Transverse colon (tissue), 4 donors: ENCODE measurements at regions not wholly inside any gene's neighbourhood (a gene's known extent, or its start where the extent isn't known, plus 50 kb on each side); places are given as distances from the start of the nearest gene placed in this dataset.

Experiments
- DNase-seq: peaks from one replicate; pipeline ENCODE4 v3.0.0-alpha.2; 2019
- H3K27ac ChIP-seq, 4 donors: fragments of 200-600 bp; sonication (generic); 2 replicates each; pipeline ENCODE4 v1.5.1; 2016 to 2018; ENCODE audit warnings: inconsistent platforms in 4 of 4
- H3K27me3 ChIP-seq: fragments of 200-600 bp; sonication (generic); 2 replicates; pipeline ENCODE4 v1.5.1; 2017; ENCODE audit warnings: inconsistent platforms
- H3K36me3 ChIP-seq, 4 donors: fragments of 200-600 bp; sonication (generic); 2 replicates each; pipeline ENCODE4 v1.5.1; 2017 to 2019; ENCODE audit warnings: inconsistent platforms in 4 of 4
- H3K4me1 ChIP-seq, 4 donors: fragments of 200-600 bp; sonication (generic); 2 replicates each; pipeline ENCODE4 v1.5.1; 2017 to 2020; ENCODE audit warnings: inconsistent platforms in 4 of 4
- H3K4me3 ChIP-seq, 4 donors: fragments of 200-600 bp; sonication (generic); 1 replicate in 1 of 4; 2 replicates in 3 of 4; pipeline versions ENCODE4 v1.5.1 to v1.6.1; 2017 to 2019; ENCODE audit warnings: inconsistent platforms in 4 of 4
- H3K9me3 ChIP-seq, 2 donors: fragments of 200-600 bp; sonication (generic); 2 replicates each; pipeline ENCODE4 v1.5.1; 2017 to 2019; ENCODE audit warnings: inconsistent platforms in 2 of 2
- CTCF ChIP-seq, 5 experiments: fragments of 200-600 bp in 3 of 5; fragments of 450-650 bp in 2 of 5; sonication (generic) in 3 of 5; IDR thresholded peaks; 1 replicate in 2 of 5; 2 replicates in 3 of 5; pipeline ENCODE4 v1.5.1; 2016 to 2017; ENCODE audit warnings: antibody characterized with exemption in 5 of 5, inconsistent platforms in 3 of 5, mild to moderate bottlenecking in 2 of 5, moderate library complexity in 1 of 5
- EP300 ChIP-seq: sonication (generic); formaldehyde crosslinking; IDR thresholded peaks from one replicate; pipeline ENCODE4 v1.6.1; 2017; ENCODE audit warnings: antibody characterized with exemption, low read depth
- POLR2A ChIP-seq: fragments of 450-650 bp; IDR thresholded peaks from one replicate; pipeline ENCODE4 v1.6.1; 2016; ENCODE audit warnings: antibody characterized with exemption, mild to moderate bottlenecking, moderate library complexity
- POLR2AphosphoS5 ChIP-seq, 3 donors: sonication (generic); formaldehyde crosslinking; IDR thresholded peaks; one replicate each; pipeline ENCODE4 v1.6.1; 2016; ENCODE audit warnings: antibody characterized with exemption in 3 of 3
- WGBS, 2 donors: methylation state at CpG; one replicate each; pipeline ENCODE4 v1.1.5; 2018; ENCODE audit warnings: low coverage in 1 of 2; 5-methylcytosine and 5-hydroxymethylcytosine counted together
- in situ Hi-C, 4 donors: fragments of 200-750 bp; cut with MboI; loops; one replicate each; pipeline versions ENCODE4 v1.15.0 to v1.15.1; 2017; ENCODE audit warnings: low sequenced_read_pairs in 3 of 4, low pct_ligation_motif_present in 1 of 4, low pct_unique_long_range_greater_than_20kb in 1 of 4
- intact Hi-C: fragments of 100-400 bp; cut with DNase I; formaldehyde crosslinking; loops from one replicate; pipeline ENCODE4 v1.15.1; 2023; ENCODE audit warnings: low total_unique reads

- Histone ChIP-seq H3K36me3 (no peaks in the 10 kb centered on the region), H3K9me3 (peaks cover 0 to 6% of the 10 kb centered on the region in 2 donors), H3K27ac (no peak overlapping the region), H3K4me1 (no peaks in the 10 kb centered on the region), H3K4me3 (no peak overlapping the region), H3K27me3 (no peaks in the 10 kb centered on the region)
- TF ChIP-seq EP300: no peak
- TF ChIP-seq CTCF (IDR thresholded peaks at IDR 0.05): no peak
- no peak for TF ChIP-seq POLR2AphosphoS5 (IDR thresholded peaks at IDR 0.05)
- TF ChIP-seq POLR2A: no peak
- intact Hi-C loops (no loop called here), in situ Hi-C loops (no loop called here)
- WGBS, 2 donors: 60 to 64% methylated on average over 1 of the region's 1 CpG
- DNase-seq: no peak
Measured at GRCh38 chr2:163812926-163813520, 77.2 kb upstream of the FIGN start.

DNA sequence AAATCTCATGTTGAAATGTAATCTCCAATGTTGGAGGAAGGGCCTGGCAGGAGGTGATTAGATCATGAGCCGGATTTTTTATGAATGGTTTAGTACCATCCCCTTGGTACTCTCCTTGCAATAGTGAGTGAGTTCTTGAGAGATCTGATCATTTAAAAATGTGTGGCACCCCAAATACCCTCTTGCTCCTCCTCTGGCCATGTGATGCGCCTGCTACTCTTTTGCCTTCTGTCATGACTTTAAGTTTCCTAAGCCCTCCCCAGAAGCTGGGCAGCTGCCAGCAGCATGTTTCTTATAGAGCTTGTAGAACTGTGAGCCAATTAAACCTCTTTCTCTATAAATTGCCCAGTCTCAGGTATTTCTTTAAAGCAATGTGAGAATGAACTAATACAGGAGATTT, 72.6 kb upstream of the FIGN start:
- in situ Hi-C loops: no loop called here
- WGBS, 2 donors: 84 to 89% methylated on average over 2 of the region's 2 CpGs
- no peak for TF ChIP-seq POLR2AphosphoS5 (IDR thresholded peaks at IDR 0.05)
- H3K27ac ChIP-seq: no peak overlapping the region
- no peak overlapping the region for H3K4me3 ChIP-seq
- H3K4me1 ChIP-seq: no peaks in the 10 kb centered on the region
- intact Hi-C loops: no loop called here
- H3K27me3 ChIP-seq: no peaks in the 10 kb centered on the region
- H3K9me3 ChIP-seq: no peaks in the 10 kb centered on the region
- no peak for DNase-seq
- no peaks in the 10 kb centered on the region for H3K36me3 ChIP-seq

GRCh38 chr2:163802284-163802683, 66.5 kb upstream of the FIGN start:
- H3K4me3 ChIP-seq: no peak overlapping the region
- H3K4me1 ChIP-seq: peaks cover 0 to 3% (median 0%) of the 10 kb centered on the region in 4 donors
- H3K9me3 ChIP-seq: no peaks in the 10 kb centered on the region
- H3K27me3 ChIP-seq: no peaks in the 10 kb centered on the region
- intact Hi-C loops: no loop called here
- 65 to 79% methylated on average over 2 to 3 of the region's 3 CpGs for WGBS, 2 donors
- DNase-seq: no peak
- H3K27ac ChIP-seq: no peak overlapping the region
- no peak for TF ChIP-seq POLR2AphosphoS5 (IDR thresholded peaks at IDR 0.05)
- TF ChIP-seq POLR2A: no peak
- no peak for TF ChIP-seq EP300
- no peak for TF ChIP-seq CTCF (IDR thresholded peaks at IDR 0.05)
- no peaks in the 10 kb centered on the region for H3K36me3 ChIP-seq
- in situ Hi-C loops: no loop called here

- TF ChIP-seq CTCF (IDR thresholded peaks at IDR 0.05): no peak
- TF ChIP-seq POLR2AphosphoS5 (IDR thresholded peaks at IDR 0.05): no peak
- TF ChIP-seq EP300: no peak
- no peak for TF ChIP-seq POLR2A
- Histone ChIP-seq H3K4me3 (no peak overlapping the region), H3K27ac (no peak overlapping the region), H3K9me3 (no peaks in the 10 kb centered on the region), H3K36me3 (no peaks in the 10 kb centered on the region), H3K4me1 (peaks cover 0 to 3% (median 0%) of the 10 kb centered on the region in 4 donors), H3K27me3 (no peaks in the 10 kb centered on the region)
- intact Hi-C loops: no loop called here
- in situ Hi-C loops: no loop called here
- 72 to 77% methylated on average over 2 of the region's 2 CpGs for WGBS, 2 donors
- no peak for DNase-seq
Measured at GRCh38 chr2:163801486-163801885, 65.7 kb upstream of the FIGN start.

- Histone ChIP-seq H3K27ac (no peak overlapping the region), H3K27me3 (no peaks in the 10 kb centered on the region), H3K36me3 (no peaks in the 10 kb centered on the region), H3K4me1 (peaks cover 0 to 3% (median 0%) of the 10 kb centered on the region in 4 donors), H3K9me3 (no peaks in the 10 kb centered on the region), H3K4me3 (no peak overlapping the region)
- intact Hi-C loops (no loop called here), in situ Hi-C loops (no loop called here)
- WGBS, 2 donors: 29 to 31% methylated on average over 1 to 3 of the region's 3 CpGs
- DNase-seq: no peak
- TF ChIP-seq POLR2AphosphoS5 (IDR thresholded peaks at IDR 0.05) (no peak), CTCF (IDR thresholded peaks at IDR 0.05) (no peak), POLR2A (no peak), EP300 (no peak)
Measured at GRCh38 chr2:163800951-163801381, 65.2 kb upstream of the FIGN start.
